GM08714 (cell line): ENCODE measurements at regions not wholly inside any gene's neighbourhood (a gene's known extent, or its start where the extent isn't known, plus 50 kb on each side); places are given as distances from the start of the nearest gene placed in this dataset.

Experiments
- H3K4me3 ChIP-seq: fragments of 200-500 bp; sonication (Bioruptor generic); 2 replicates; pipeline ENCODE4 v1.5.1; 2014; ENCODE audit warnings: mild to moderate bottlenecking, low read length, inconsistent platforms
- ZNF274 ChIP-seq: IDR thresholded peaks from 2 replicates; pipeline ENCODE4 v1.6.1; 2012; ENCODE audit warnings: mild to moderate bottlenecking, low read depth, low read length

DNA sequence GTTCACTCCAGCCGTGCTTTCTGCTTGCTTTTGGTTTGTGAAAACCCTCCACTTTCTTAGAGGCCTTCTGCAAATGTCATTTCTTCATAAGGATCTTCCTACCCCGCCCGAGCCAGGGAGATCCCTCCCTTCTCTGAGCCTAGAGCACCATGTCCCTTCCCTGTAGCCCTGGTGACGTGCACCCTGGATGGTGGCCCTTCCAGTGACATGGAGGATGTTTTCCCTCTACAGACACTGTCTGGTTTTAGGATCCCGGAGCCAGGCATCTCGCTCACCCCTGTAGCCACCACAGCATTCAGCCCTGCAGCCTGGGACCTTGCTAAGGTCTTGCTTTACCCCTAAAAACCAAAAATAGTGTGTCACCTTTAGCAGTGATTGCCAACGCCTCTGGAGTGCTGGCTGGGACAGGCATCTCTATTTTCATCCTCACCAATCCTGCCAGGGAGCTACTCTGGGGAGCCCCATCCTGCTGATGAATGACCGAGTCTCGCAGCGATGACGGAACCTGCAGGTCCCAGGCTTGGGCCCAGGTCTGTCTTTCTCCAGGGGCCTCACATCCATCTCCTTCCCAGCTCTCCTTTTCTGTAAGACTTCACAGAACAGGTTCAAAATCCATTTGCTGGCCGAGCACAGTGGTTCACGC is 394.1 kb upstream of the TNRC6C start:
- no peak for TF ChIP-seq ZNF274
- H3K4me3 ChIP-seq, result no peak overlapping the region

DNA sequence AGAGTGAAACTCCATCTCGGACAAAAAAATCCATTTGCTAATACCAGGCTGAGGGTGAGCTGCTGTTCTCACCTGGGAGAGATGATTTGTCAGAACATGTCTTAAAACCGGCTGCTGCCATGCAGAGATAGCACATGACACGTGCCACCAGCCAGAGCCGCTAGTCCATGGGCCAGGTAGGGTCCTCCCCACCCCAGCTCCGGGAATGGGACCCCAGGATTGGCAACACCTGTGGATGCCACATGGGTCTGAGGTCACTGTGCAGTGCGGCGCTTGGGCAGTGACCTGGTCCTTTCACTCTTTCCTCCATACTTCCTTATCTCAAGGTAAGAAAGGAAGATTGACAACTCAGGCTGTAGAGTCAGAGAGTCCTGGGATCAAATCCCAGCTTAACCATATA is 393.3 kb upstream of the TNRC6C start:
- TF ChIP-seq ZNF274, result no peak
- H3K4me3 ChIP-seq, result no peak overlapping the region

DNA sequence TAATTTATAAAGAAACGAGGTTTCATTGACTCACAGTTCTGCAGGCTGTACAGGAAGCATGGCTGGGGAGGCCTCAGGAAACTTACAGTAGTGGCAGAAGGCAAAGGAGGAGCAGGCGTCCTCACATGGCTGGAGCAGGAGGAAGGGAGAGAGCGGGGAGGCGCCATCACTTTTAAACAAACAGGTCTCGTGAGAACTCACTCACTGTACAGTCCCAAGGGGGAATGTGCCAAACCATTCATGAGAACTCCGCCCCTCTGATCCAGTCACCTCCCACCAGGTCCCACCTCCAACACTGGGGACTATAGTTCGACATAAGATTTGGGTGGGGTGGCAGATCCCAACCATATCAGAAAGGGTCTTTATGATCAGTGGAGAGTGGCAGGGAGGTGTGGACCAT is 392.4 kb upstream of the TNRC6C start:
- no peak for TF ChIP-seq ZNF274
- no peak overlapping the region for H3K4me3 ChIP-seq

DNA sequence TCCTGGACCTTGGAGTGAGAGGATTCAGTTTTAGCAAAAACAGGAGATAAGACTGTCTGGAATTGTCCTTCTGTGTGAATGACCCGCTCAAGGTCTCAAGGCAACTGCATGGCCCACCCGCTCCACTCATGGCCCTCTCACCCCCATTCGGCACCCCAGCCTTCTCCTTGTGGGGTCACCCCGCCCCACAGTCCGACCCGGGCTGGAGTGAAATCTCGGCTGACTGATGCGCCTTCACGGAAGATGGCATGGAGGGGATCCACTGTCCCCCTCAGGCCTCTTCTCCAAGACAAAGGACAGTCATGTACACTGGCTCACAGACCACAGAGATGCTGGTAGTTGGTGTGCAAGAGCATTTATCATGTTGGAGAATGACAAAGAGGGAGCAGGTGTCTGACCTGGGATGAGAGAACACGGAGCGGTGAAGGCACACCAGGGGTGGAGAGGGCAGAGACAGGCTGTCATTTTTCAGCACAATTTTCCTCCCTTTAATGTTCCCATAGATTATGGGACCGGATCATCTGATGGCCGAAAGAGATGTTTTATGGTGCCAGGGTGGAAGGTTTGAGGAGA is 391.9 kb upstream of the TNRC6C start:
- TF ChIP-seq ZNF274, result no peak

DNA sequence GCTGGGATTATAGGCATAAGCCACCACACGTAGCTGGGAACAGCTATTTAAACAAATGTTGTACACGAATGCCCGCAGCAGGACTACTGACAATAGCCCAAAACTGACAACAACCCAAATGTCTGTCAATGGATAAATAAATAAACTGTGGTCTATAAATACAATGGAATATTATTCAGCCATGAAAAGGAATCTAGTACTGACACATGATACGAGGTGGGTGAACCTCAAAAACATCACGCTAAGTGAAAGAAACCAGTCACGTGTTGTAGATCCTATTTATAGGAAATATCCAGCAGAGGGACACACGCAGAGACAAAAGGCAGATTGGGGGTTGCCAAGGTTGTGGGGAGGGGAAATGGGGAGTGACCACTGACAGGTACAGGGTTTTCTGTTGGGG is 390.0 kb upstream of the TNRC6C start:
- no peak overlapping the region for H3K4me3 ChIP-seq
- TF ChIP-seq ZNF274, result no peak

More for the DNA sequence above, 391.9 kb upstream of the TNRC6C start:
- no peak overlapping the region for H3K4me3 ChIP-seq

DNA sequence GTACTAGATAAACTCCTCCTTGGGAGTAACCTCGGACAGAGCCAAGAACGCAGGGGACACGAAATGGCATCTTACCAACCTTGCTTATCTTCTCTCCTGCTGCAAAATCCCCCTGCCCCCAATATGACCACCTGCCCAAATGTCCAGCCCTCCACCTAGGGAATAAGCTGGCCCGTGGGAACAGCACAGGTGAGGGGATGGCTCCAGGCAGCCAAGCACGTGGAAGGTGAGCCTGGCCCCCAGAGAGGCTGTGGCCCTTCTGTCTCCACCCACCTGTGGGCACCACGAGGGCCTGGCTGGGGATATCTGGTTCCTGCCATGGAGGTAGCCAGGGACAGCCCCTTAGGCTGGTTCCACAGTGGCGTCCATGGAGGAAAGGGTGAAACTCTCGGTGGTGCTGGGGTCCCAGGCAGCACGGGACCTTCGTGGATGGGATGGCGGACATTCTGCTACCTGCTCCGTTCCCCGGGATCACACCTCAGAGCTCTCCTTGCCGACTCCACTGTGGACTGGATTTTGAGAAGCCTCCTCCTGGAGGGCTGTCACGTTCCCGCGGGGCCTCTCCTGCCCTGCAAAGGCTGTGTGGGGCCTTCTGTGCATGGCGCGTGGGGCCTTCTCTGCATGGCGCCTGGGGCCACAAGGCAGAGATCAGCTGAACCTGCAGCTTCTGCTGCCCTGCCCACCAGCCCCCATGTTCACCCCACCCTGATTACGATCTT is 388.5 kb upstream of the TNRC6C start:
- no peak for TF ChIP-seq ZNF274
- no peak overlapping the region for H3K4me3 ChIP-seq

DNA sequence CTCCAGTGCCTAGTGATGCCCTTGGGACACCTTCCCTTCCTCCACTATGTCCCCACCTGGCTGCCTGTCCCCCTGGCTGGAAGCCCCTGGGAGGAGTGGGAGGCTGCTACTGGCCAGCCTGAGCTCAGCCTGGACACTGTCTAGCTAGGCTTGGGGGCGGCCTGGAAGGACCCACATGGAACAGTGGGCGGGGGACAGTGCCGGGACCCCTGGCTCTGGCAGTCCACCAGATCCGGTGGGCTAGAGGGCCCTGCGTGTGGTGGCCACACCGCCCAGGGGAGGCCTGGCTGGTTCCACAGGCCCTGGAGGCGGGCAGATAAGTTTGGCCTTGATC is 388.0 kb upstream of the TNRC6C start:
- no peak overlapping the region for H3K4me3 ChIP-seq
- TF ChIP-seq ZNF274, result no peak

DNA sequence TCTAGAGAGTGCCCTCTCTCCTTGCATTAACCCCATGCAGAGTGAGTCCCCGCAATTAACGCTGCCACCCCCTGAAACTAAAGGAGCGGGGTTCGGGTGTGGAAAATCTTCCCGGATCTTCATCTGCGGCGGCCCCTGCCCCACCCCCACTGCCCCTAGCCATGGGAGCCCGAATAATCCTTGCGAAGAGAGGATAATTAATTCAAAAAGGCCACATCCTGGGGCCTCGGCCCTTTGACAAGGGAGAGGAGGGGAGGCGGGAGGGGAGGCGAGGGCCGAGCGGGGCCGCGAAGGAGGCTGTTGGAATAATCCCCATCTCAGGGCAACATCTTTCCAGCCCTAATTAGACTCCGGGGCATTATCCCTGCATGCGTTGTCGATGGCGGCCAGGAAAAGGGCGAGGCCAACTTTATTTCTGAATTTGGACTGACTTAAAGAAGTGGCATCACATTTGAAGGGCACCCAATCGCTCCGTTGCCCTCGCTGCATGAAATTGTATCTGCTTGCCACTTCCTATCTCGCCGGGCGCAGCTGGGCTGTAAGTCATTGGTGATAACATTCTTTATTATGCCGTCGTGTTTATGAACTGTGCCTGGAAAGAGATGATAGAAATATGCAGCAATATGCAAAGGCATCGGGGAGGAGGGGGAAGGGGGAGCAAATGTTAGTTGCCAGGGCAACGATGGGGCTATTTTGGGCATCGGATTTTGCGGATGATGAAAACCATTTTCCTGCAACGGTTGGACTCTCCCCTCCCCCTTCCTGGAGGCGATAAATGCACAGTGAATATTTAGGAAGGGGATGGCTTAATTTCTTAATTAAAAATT is 387.1 kb upstream of the TNRC6C start:
- no peak overlapping the region for H3K4me3 ChIP-seq
- TF ChIP-seq ZNF274, result no peak

DNA sequence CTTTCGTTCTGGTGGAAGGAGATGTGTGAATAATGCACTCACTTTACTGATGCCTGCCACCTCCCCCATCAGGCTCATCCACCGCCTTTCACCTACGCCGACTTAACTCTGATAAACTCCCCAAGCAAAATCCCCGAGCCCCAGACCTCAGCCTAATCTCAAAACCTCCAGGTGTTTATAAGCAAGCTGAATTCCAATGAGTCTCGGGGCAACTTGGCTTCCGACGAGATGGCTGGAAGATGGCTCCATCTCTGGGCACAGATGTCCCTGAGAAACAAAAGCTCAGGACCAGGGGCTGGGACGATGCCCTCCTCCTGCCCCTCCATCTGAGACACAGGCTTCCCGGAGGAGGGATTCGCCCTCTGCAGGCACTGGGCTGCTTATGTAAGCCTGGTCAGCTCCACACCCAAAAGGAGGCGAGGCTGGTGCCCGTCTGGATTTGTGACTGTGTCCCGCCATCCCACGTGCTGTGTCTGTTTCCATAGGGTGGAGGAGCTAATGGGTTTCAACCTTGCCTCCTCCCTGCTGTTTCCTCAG is 386.4 kb upstream of the TNRC6C start:
- no peak overlapping the region for H3K4me3 ChIP-seq
- TF ChIP-seq ZNF274, result no peak

DNA sequence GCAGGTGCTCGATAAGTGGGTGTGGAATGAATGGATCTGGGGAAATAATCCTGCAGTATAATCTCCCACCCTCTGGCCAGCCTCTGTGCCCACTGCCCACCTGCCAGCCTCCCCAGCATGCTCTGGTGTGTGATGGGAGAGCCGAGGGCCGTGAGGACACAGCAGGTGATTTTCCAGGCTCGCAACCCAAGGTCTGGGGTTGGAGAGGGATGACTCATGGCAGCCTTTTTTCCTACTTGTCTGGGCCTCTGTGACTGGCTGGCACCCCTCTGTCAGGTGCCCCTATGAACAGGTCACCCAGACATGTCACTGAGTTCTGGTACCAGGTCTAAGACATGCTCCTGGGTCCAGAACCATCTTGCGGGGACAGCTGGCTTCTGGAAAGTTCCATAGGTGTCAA is 385.7 kb upstream of the TNRC6C start:
- H3K4me3 ChIP-seq, result no peak overlapping the region
- no peak for TF ChIP-seq ZNF274

DNA sequence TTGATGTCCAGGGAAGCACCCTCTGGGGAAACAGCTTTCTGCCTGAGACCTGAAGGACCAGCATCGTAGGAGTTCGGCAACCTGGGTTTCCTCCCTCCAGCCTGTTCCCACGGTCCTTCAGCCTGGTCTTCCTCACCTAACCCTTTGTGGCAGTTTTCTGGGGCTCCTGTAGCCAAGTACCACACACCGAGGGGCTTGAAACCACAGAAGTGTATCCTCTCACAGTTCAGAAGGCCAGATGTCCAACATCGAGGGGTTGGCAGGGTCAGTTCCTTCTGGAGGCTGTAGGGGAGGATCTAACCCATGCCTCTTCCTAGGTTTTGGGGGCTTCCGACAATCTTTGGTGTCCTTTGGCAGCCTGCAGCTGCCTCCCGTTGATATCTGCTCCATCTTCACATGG is 381.0 kb upstream of the TNRC6C start:
- no peak for TF ChIP-seq ZNF274
- no peak overlapping the region for H3K4me3 ChIP-seq

DNA sequence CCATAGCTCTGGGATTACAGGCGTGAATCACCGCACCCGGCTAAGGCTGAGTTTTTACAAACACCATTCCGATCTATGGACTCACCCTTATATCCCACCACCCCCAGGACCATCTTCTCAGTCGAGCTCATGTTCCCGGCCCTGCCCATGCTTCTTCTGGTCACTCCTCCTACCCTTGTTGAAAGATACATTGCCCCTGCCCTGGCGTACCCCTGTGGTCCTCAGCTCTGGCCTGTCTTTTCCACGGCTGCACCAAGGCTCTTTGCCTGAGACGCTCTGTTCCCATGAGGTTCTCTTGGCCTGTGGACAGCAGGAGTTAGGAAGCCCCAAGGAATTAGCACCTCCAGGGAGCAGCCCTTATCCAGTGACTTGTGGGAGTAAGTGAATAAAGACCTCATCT is 379.4 kb upstream of the TNRC6C start:
- no peak overlapping the region for H3K4me3 ChIP-seq
- no peak for TF ChIP-seq ZNF274

DNA sequence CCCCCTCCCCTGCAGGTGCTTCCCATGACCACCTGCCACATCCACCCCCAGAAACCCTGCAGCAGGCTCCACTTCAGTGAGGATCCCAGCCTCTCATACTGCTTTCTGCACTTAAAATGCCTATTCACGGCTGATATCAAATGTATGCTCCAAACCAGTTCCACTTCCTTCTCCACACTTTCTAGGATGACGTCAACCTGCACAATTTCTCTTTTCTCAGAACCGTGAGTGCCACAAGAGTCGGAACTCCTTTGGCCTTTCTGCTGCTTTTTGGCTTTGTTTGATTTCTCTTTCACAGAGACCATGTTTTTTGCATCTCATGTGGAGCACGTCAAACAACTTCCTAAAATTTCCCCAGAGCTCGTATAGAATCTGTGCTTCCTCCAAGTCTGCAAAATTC is 378.8 kb upstream of the TNRC6C start:
- TF ChIP-seq ZNF274, result no peak
- H3K4me3 ChIP-seq, result no peak overlapping the region

DNA sequence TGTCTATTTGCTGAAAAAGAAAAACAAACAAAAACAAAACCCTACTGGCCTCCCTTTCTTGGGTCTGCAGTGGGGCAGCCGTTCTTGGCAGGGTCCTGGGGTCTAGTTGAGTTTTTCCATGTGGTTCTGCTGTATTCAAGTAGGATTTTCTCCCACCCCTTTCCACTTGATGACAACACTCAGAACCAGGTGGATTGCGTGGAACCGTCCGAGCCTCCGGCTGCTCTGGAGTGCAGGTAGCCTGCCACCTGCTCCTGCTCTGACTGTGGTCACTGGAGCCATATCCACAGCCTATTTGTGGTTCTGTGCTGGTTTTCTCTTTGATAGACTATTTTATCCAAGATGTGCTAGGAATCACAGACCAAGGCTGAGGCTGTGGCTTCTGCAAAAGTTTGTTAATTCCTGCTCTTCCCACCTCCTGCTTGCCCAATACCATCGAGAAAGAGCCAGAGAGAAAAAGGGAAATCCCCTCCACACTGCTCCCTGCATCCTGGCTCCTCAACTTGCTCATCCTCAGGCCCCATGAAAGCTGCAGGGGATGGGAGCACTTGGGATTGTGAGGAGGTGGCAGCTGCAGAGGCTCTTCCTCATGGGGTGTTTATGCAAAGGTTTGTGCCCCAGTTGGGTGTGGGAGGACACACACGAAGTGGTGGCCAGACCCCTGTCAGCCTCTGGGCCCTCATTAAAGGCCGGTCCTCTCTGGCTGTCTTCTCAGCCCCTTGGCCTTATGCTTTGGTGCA is 377.8 kb upstream of the TNRC6C start:
- H3K4me3 ChIP-seq, result no peak overlapping the region
- TF ChIP-seq ZNF274, result no peak
